Caco-2 (cell line): ENCODE measurements at regions not wholly inside any gene's neighbourhood (a gene's known extent, or its start where the extent isn't known, plus 50 kb on each side); places are given as distances from the start of the nearest gene placed in this dataset.

Source experiments
- BruUV-seq: library from RNA; stranded (reverse); fragments of 400-500 nt; replicated peaks from 2 replicates; lab custom pipeline; 2021; lab: Mats Ljungman, UMichigan
- CTCF ChIA-PET: fragments of 300-600 bp; sonication (Branson Sonifier 250); formaldehyde crosslinking; loops from one replicate; lab custom pipeline; 2022; ENCODE audit warnings: antibody characterized with exemption; lab: Charles Lee
- POLR2A ChIA-PET: fragments of 300-600 bp; sonication (Branson Sonifier 250); formaldehyde crosslinking; loops from one replicate; lab custom pipeline; 2022; ENCODE audit warnings: antibody characterized with exemption; lab: Charles Lee
- DNase-seq, 2 experiments: peaks; one replicate each; pipeline versions ENCODE4 v3.0.0 to v3.0.0-alpha.2; 2020 to 2022
- H3K27me3 ChIP-seq: replicated peaks from 2 replicates; pipeline ENCODE4 v1.6.0; 2011; ENCODE audit warnings: low read length; ENCODE audit not compliant: control insufficient read depth, insufficient read depth
- H3K36me3 ChIP-seq: 2 replicates; pipeline ENCODE4 v1.5.1; 2011; ENCODE audit warnings: low read length; ENCODE audit not compliant: control insufficient read depth, insufficient read depth
- H3K4me1 ChIP-seq: fragments of 250-450 bp; sonication (Bioruptor Pico); 2 replicates; pipeline ENCODE4 v1.5.1; 2020; ENCODE audit warnings: mild to moderate bottlenecking
- H3K4me3 ChIP-seq: 2 replicates; pipeline ENCODE4 v1.5.1; 2011; ENCODE audit warnings: low read depth, mild to moderate bottlenecking, control low read depth, low read length
- H3K9me3 ChIP-seq: fragments of 250-450 bp; sonication (Bioruptor Pico); 2 replicates; pipeline ENCODE4 v1.5.1; 2020; ENCODE audit warnings: mild to moderate bottlenecking, moderate library complexity
- H3K27ac Mint-ChIP-seq: one replicate; pipeline ENCODE4 v1.8.0; 2022; ENCODE audit warnings: mixed read lengths; ENCODE audit not compliant: unreplicated experiment
- H3K27me3 Mint-ChIP-seq: one replicate; pipeline ENCODE4 v1.8.0; 2022; ENCODE audit warnings: mixed read lengths; ENCODE audit not compliant: insufficient read depth, unreplicated experiment
- H3K36me3 Mint-ChIP-seq: one replicate; pipeline ENCODE4 v1.8.0; 2022; ENCODE audit warnings: mild to moderate bottlenecking, mixed read lengths; ENCODE audit not compliant: insufficient read depth, unreplicated experiment
- H3K4me1 Mint-ChIP-seq: one replicate; pipeline ENCODE4 v1.8.0; 2022; ENCODE audit warnings: low read depth, mixed read lengths; ENCODE audit not compliant: unreplicated experiment
- H3K4me3 Mint-ChIP-seq: one replicate; pipeline ENCODE4 v1.8.0; 2022; ENCODE audit warnings: mild to moderate bottlenecking, moderate library complexity, mixed read lengths; ENCODE audit not compliant: unreplicated experiment
- H3K9me3 Mint-ChIP-seq: one replicate; pipeline ENCODE4 v1.8.0; 2022; ENCODE audit warnings: mixed read lengths; ENCODE audit not compliant: unreplicated experiment
- CTCF ChIP-seq, 2 experiments: fragments of 200-600 bp in 1 of 2; IDR thresholded peaks; 1 replicate in 1 of 2; 2 replicates in 1 of 2; pipeline versions ENCODE4 v1.5.1 to v1.8.0; 2011 to 2022; ENCODE audit warnings: antibody characterized with exemption in 1 of 2, control low read depth in 1 of 2, inconsistent platforms in 1 of 2, low read depth in 1 of 2, low read length in 1 of 2, mild to moderate bottlenecking in 1 of 2, moderate library complexity in 1 of 2; ENCODE audit not compliant: insufficient read depth in 1 of 2, severe bottlenecking in 1 of 2, unreplicated experiment in 1 of 2
- intact Hi-C: fragments of 100-400 bp; cut with micrococcal nuclease; formaldehyde crosslinking; loops from one replicate; pipeline ENCODE4 v1.10.0; 2022; ENCODE audit not compliant: unreplicated experiment

GRCh38 chr17:59451706-59452105 lies 113.7 kb upstream of the DHX40 start:
- Mint-ChIP-seq H3K4me1 (no peaks in the 10 kb centered on the region), H3K27ac (no peak overlapping the region), H3K4me3 (no peak overlapping the region), H3K36me3 (no peaks in the 10 kb centered on the region), H3K27me3 (peaks cover 2% of the 10 kb centered on the region), H3K9me3 (no peaks in the 10 kb centered on the region)
- no peaks in the 10 kb centered on the region for H3K4me1 ChIP-seq
- no peak for DNase-seq
- no peaks in the 10 kb centered on the region for H3K9me3 ChIP-seq
- no peaks in the 10 kb centered on the region for H3K27me3 ChIP-seq
- H3K36me3 ChIP-seq = no peaks in the 10 kb centered on the region
- no TSS peak for BruUV-seq
- ChIA-PET CTCF (interaction anchor here (0.6 to 1.6 kb wide), 3 partner anchors 17 to 141 kb away, joined by 3 to 4 read pairs (median 4); no protein-coding TSS in a partner anchor), POLR2A (no interaction called here)
- TF ChIP-seq CTCF (IDR thresholded peaks at IDR 0.05; ENCODE audit: insufficient read depth in 1 of 2, low read depth in 1 of 2, low read length in 1 of 2, severe bottlenecking in 1 of 2, unreplicated experiment in 1 of 2) = peak in 1 of 2 experiments; percentile 15
- no peak overlapping the region for H3K4me3 ChIP-seq
- intact Hi-C loops = no loop called here

GRCh38 chr17:59454633-59455105 lies 110.7 kb upstream of the DHX40 start:
- intact Hi-C loops = no loop called here
- Mint-ChIP-seq H3K9me3 (no peaks in the 10 kb centered on the region), H3K4me3 (no peak overlapping the region), H3K36me3 (no peaks in the 10 kb centered on the region), H3K27me3 (peaks cover 2% of the 10 kb centered on the region), H3K4me1 (no peaks in the 10 kb centered on the region), H3K27ac (no peak overlapping the region)
- POLR2A ChIA-PET = no interaction called here
- no peak for TF ChIP-seq CTCF (IDR thresholded peaks at IDR 0.05; ENCODE audit: insufficient read depth in 1 of 2, low read depth in 1 of 2, low read length in 1 of 2, severe bottlenecking in 1 of 2, unreplicated experiment in 1 of 2)
- CTCF ChIA-PET = interaction anchor here (0.6 kb wide), 1 partner anchor 125 kb away, joined by 4 read pairs; no protein-coding TSS in a partner anchor
- Histone ChIP-seq H3K36me3 (no peaks in the 10 kb centered on the region), H3K27me3 (no peaks in the 10 kb centered on the region), H3K4me1 (no peaks in the 10 kb centered on the region), H3K9me3 (no peaks in the 10 kb centered on the region), H3K4me3 (no peak overlapping the region)
- BruUV-seq = no TSS peak
- DNase-seq = no peak

- no TSS peak for BruUV-seq
- Mint-ChIP-seq H3K4me3 (no peak overlapping the region), H3K9me3 (no peaks in the 10 kb centered on the region), H3K4me1 (no peaks in the 10 kb centered on the region), H3K27me3 (no peaks in the 10 kb centered on the region), H3K36me3 (no peaks in the 10 kb centered on the region), H3K27ac (no peak overlapping the region)
- DNase-seq = no peak
- no peak overlapping the region for H3K4me3 ChIP-seq
- intact Hi-C loops = no loop called here
- no peaks in the 10 kb centered on the region for H3K4me1 ChIP-seq
- TF ChIP-seq CTCF (IDR thresholded peaks at IDR 0.05; ENCODE audit: insufficient read depth in 1 of 2, low read depth in 1 of 2, low read length in 1 of 2, severe bottlenecking in 1 of 2, unreplicated experiment in 1 of 2) = no peak
- no peaks in the 10 kb centered on the region for H3K36me3 ChIP-seq
- no peaks in the 10 kb centered on the region for H3K9me3 ChIP-seq
- CTCF ChIA-PET = interaction anchor here (1.2 kb wide), 1 partner anchor 15 kb away, joined by 4 read pairs; no protein-coding TSS in a partner anchor
- H3K27me3 ChIP-seq = no peaks in the 10 kb centered on the region
- POLR2A ChIA-PET = no interaction called here
Observed at GRCh38 chr17:59456428-59456827, 109.0 kb upstream of the DHX40 start.
